NCI-H2227 treated with DMSO at 0.1 percent for 48 hours (cell line): ENCODE measurements at regions not wholly inside any gene's neighbourhood (a gene's known extent, or its start where the extent isn't known, plus 50 kb on each side); places are given as distances from the start of the nearest gene placed in this dataset.

ENCODE experiments used
- DNase-seq: peaks from one replicate; lab custom pipeline; 2025; lab: John Stamatoyannopoulos, UW

DNA sequence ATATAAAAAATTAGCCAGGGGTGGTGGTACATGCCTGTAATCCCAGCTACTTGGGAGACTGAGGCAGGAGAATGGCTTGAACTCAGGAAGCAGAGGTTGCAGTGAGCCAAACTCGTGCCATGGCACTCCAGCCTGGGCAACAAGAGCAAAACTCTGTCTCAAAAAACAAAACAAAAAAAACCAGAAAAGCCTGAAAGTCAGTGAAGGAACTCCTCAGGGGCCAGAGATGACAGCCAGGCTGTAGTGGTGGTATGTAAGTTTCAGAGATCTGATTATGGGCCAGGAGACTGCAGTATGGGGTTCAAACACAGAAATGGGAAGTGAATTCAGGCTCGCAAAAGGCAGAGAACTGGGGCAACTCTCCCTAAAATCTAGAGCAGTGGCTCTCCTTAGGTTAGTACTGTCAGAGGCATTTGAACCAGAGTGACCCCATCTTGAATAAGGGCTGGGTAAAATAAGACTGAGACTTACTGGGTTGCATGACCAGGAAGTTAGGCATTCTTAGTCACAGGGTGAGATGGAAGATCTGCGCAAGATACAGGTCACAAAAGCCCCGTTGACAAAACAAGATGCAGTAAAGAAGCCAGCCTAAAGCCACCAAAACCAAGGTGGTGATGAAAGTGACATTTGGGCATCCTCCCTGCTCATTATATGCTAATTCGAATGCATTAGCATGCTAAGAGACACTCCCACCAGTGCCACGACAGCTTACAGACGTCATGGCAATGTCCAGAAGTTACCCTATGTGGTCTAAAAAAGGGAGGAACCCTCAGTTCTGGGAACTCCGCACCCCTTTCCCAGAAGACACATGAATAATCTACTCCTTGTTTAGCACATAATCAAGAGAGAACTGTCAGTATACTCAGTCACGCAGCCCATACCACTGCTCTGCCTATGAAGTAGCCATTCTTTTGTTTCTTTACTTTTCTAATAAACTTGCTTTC lies 120.2 kb upstream of the XYLT1 start:
- no peak for DNase-seq

DNA sequence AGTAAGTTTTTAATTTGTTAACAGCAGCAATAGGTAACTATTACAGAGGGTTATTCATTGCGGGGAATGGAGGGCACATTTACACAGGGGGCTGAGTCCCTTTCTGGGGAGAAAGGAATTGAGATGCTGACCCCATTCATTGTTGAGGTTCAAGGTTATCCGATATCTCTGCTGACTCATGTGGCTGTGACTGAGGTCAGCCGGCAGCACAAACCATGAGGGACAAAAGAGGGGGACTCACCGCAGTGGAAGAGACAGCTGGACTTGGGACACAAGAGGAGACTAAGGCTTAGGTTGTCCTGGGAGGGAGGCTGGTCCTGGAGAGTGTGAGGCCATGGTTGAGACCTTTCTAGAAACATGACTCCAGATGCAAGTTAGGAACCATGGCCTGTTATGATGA lies 119.1 kb upstream of the XYLT1 start:
- no peak for DNase-seq

DNA sequence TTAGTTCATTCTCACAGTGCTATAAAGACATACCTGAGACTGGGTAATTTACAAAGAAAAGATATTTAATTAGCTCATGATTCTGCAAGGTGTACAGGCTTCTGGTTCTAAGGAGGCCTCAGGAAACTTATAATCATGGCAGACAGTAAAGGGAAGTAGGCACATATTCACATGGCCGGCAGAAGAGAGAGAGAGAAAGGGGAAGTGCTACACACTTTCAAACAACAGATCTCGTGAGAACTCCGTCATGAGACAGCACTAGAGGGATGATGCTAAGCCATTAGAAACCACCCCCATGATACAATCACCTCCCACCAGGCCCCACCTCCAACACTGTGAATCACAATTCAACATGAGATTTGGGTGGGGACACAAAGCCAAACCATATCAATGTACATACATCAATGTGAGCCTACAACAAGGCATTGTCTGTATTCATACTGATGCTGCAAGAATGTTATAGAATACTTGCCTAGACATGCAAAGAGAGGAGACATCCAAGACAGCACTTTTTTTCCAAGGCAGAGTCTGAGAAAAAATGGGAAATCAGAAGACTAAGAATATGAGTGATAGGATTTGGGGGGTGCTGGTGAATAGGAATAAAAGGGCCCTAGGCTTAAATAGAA lies 114.8 kb upstream of the XYLT1 start:
- DNase-seq = no peak

DNA sequence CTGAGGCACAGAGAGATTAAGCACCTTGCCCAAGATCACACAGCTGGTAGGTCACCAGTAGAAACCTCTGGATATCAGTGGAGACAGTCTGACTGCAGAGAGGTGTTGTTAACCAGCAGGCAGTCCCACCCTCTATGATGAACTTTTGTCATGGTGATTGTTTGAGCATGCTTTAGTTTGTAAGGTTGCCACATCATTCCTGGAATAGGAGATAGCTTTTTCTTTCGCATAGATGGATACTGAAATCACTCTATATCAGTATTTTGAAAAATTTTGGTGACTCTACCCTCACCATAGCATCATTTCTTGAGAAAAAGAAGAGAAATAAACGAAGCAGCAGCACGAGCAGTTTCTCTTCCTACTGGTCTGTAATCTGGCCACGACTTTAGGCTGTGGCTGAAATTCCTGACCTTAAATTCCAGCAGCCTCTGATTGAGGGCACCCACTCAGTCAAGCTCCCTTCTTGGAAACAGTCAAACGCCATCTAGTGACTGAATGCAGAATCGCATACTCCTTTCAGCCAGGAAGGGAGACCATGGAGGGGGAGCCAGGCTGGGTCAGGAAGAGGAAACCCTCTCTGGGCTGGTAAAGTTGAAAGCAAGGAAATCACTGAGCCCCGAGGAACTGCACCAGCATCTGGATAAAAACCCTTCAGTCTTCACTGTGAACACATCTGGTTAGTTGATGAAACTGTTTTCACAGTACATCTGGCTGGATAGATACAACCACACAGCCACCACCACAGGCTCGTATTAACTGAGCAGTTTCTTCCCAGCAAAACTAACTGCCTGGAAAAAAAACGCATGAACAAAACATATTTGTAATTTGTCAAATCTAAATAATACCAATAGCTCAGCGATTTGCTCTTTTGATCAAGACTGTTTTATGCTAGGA lies 108.5 kb upstream of the XYLT1 start:
- DNase-seq = peak; percentile 53

DNA sequence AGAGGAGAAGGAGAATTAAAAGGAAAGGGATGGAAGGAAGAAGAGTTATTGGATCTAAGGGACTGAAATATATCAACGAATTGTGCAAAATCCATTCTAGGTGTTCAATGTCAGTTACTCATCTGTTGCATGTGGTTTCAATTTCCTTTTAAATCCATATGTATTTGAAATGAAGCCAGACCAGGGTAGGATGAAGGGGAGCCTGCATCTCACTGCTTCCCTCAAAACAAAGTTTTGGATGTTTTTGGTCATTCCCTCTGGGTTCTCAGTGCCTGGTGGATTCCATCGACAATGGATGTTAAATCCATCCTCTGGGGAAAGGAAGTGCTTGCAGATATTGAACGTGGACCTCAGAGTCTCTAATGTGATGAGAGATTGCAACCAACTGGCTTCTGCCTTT lies 103.5 kb upstream of the XYLT1 start:
- DNase-seq = no peak

DNA sequence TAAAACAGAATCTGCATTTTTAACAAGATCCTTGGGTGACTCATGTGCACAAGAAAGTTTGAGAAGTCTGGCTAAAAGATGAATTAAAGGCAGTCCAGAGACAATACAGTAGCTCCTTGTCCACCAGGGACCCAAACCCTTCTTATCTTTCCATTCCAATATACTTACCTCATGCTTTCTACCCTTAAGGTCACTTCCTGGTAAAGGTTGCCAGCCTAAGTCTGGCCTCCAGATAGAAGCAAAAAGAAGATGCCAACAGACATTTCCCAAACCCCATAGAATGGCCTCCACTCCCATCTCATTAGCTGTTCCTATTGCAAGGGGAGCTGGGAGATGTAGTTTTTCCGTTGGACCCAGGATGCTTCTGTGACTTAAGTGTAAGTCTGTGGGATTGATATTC lies 101.4 kb upstream of the XYLT1 start:
- no peak for DNase-seq

DNA sequence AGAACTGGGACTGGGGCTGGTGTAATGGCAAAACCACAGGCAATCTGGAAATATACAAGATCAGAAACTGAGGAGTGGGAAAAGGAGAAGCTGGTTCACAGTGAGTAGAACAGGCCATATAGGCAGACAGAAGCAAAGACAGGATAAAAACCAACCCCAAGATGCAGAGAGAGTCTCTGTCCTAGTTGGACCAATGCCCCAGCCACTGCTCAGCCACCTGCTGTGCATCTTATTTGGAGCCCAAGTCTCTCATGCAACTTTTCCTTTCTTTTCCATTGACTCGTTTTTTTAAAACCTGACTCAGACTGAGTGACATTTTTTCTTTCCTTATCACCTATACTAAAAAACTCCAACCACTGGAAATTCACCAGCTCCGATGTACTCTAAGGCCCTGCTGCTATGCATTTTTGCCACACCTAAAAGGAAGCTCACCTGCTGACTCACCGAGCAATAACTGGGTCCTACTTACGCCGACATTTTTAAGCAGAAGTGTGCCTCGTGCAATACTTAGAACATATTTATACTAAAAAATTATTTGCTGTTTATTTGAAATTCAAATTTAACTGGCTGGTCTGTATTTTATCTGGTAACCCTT lies 100.8 kb upstream of the XYLT1 start:
- no peak for DNase-seq

DNA sequence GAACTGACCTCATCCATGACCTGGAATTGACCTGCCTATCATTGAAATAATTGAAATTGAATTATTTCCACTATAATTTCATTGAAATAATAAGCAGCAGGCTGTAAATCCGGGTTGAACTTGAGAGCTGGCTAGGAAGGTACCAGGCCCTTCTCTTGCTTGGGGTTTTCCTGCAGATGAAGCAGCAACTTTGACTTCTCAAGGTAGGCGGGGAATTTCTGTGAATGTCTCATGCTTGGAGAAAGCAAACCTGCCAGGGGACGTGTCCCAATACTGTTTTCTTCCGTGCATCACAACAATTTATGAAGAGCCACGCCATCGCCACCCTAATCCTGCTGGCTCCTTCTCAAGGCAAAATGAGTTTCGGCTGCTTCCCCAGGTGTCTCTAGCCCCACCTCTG lies 97.5 kb upstream of the XYLT1 start:
- no peak for DNase-seq

DNA sequence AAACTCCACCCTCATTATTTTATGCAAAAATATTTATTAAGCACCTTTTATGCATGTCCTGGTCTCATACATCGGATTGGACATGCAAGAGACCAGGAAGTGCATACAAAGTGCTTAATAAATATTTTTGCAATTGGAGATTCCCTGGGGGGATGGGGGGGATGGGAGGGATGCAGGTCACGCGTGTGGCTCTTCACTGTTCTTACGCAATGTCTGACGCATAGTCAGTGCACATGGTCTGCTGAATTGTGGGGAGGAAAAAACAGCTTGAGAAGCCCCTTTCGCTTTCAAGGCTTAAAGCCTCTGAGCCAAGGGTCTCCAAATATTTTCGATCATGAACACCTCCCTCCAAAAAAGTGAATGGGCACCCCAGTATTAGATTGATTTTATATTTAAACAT lies 96.7 kb upstream of the XYLT1 start:
- no peak for DNase-seq

DNA sequence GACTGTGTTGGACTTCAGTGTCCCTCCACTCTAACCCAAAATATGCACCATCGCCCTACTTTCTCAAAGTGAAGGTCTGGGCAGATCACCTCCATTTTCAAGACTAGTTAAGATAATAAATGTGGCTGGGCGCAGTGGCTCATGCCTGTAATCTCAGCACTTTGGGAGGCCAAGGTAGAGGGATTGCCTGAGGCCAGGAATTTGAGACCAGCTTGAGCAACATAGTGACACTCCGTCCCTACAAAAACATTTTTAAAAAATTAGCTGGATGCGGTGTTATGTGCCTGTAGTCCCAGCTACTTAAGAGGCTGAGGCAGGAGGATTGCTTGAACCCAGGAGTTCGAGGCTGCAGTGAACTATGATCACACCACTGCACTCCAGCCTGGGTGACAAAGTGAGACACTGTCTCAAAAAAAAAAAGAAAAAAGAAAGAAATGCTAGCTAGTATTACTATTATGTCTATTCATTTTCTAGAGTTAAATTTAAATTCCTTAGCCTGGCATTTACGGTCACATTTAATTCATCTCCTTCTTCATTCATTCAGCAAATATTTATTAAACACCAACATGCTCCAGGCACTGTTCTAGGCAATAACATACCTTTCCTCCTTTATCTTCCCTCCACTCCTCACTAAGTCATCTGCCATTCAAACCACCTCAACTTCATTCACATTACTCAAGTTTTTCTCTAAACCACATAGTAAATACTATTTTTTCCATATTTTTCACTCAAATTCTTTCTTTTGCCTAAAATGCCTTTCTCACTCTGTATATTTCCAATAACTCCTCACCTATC lies 96.1 kb upstream of the XYLT1 start:
- DNase-seq = no peak

DNA sequence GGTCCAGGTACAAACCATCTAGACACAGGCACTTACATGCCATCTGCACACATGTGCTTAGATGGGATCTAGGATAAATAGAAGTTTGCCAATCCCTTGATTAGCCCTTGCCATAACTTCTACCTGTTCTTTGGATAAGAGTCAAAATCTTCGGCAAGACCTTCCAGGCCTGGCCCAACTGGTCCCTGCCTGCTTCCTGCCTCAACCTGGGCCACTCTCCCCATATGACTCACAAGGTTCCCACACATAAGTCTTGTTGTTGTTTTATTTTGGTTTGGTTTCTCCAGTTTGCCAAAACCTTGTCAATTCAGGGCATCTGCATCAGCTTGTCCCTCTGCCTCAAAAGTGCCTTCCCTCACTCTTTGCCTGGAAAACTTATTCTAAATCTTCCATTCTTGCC lies 95.3 kb upstream of the XYLT1 start:
- no peak for DNase-seq

DNA sequence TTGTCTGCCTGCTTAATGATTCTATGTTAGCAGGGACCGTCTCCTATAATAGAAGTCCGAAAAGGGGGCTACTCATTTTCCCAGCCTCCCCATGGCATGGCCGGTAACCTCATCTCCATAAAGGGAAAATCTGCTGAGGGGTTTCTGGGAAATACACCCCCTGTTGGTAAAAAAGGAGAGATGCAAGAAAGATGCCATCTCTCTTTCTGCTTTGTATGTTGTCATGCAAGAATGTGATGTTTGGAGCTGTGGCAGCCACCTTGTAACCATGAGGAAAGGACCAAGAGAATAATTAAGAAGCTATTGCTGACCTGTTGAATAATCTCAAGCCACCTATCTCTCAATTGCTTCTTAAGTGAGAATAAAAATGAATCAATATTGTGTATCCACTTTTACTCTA lies 94.8 kb upstream of the XYLT1 start:
- DNase-seq = no peak

DNA sequence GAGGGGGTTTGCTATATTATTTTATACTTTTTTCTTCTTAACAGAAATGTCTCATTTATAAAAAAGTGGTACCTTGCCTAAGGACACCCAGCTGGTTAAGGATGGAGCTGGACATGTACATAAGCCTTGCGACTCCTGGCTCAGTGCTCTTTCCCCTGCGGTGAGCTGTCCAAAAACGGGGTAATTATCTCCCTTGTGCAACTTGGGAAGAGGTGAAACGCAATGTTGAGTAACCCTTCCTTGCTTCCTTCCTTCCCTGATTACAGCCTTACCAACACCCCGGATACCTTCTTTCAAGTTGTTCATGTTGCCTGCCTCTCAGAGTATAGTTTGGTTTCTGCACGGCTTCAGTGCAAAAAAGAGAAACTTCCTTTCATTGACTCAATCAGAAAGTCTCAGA lies 94.1 kb upstream of the XYLT1 start:
- DNase-seq = no peak

DNA sequence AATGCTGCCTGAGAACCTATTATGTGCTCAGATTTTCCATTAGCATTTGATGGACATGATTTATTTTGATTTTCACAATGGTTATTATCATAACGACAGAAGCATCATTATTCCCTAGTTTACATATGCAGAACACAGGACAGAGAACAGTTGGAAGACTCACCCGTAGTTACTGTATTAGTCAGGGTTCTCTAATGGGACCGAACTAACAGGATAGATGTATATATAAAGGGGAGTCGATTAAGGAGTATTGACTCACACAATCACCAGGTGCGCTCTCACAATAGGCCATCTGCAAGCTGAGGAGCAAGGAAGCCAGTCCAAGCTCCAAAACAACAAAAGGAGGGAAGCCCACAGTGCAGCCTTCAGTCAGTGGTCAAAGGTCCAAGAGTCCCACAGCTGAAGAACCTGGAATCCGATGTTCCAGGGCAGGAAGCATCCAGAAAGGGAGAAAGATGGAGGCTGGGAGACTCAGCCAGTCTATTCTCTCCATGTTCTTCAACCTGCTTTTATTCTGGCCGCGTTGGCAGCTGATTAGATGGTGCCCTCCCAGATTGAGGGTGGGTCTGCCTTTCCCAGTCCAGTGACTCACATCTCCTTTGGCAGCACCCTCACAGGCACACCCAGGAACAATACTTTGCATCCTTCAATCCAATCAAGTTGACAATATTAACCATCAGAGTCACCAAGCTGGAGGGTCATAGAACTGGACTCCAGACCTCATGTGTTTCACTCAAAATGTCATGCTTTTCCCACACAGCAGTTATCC lies 92.7 kb upstream of the XYLT1 start:
- DNase-seq = no peak

DNA sequence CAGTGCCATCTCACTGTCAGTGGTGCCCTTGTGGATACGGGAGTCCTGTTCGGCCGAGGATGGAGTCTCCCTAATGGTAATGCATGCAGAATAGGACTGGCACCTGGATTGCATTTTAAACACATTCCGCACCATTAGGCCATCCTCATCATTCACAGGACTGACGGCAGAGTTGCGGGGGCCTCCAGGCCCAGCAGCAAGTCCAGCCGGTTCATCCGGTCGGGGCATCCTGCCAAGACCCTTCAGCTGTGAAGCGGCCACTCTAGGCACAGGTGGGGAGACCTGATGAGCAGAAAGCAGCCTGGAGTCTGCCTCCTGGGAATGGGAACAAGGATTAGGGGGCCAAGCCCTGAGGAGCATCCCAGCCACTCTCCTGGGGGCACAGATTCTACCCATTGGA lies 90.3 kb upstream of the XYLT1 start:
- no peak for DNase-seq

DNA sequence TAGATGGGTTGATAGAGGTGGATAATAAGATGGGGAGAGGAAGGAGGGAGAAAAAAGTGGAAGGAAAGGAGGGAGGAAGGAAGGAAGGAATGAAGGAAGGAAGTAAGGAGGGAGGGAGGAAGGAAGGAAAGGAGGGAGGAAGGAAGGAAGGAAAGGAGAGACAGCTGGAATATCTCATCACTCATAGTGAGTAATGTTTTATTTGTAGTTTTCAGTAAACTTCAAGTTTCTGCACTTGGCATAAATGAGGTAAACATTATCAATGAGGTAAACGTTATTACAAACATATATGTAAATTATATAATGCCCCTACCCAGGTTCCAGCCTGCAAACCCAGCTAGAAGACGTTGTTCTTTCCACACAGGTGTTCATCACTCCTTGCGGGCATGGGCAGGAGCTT lies 89.8 kb upstream of the XYLT1 start:
- no peak for DNase-seq

DNA sequence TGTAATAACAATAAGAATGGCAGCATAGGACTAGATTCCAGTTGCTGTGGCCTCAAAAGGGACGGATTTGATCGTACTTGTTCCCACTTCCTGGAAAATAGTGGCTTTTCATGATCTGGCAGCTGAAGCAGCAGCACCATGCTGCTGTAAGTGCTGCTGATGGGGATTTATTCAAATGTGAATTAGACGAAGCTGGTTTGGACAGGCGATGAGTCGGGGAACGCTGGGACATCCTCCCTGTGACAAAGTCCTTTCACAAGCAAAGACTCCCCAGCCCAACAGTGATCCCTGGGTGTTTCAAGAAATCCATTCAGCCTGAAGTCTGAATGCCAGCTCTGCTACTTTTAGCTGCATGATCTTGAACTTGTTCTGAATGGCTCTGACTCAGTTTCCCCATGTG lies 88.6 kb upstream of the XYLT1 start:
- no peak for DNase-seq

DNA sequence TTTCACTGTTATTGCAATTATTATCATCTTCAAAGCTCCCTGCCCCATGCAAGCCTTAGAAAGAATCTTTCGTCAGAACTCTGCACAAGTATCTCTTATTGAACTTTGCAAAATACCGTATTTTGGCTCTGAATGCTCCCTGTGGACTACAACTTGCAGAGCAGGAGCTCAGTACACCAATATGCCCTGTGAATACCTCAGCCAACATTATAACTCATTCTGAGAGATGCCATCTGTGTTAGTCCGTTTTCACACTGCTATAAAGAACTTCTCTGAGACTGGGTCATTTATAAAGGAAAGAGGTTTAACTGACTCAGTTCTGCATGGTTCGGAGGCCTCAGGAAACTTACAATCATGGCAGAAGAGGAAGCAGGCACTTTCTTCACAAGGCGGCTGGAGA lies 87.2 kb upstream of the XYLT1 start:
- DNase-seq = no peak

DNA sequence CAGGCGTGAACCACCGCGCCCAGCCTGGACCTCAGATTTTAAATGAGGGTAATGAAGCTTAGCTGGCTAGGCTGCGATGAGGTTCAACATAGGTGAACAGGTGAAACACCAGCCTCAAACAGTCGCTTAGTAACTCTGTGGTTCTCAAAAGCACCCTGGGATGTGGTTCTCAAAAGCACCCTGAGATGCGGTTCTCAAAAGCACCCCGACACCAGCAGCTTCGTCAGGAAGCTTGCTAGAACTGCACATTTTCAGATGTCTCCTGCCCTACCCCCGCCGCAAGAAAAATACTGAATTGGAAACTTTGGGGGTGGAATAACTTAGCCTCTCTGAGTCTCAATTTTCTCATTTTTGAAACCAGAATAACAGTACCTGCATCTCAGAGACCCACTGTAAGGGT lies 86.7 kb upstream of the XYLT1 start:
- no peak for DNase-seq

DNA sequence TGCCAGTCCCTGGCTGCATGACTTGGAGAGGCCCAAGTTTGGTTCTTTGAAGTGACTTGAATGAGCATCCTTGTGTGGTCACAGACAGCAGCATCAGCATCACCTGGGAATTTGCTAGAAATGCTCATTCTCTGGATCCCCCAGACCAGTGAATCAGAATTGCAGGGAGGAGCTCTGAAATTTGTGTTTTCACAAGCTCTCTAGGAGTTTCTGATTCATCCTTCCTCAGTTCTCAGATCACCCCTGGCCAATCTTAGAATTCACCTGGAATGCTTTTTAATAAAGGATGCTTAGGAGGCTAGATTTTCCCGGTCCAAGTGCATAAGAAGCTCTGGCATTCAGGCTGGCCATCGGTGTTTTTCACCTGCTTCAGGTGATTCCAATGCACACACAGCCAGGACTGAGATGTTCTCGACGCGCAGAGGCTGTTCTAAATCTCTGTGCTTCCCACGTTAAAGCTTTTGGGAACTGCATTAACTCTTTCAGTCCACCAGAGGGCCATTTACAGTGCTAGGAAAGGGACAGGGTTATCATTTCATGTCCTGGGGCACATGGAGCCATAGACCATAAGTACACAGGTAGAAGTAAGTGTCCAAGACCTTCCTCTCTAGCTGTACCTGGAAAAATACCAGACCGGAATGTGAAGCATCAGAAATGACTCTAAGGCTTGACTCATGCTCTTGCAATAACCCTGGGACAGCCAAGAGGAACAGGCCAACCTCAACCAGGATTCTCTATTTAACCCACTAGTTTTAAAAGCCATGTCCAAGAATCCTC lies 85.7 kb upstream of the XYLT1 start:
- DNase-seq = peak; percentile 14
